SK-N-SH (cell line): ENCODE measurements at regions not wholly inside any gene's neighbourhood (a gene's known extent, or its start where the extent isn't known, plus 50 kb on each side); places are given as distances from the start of the nearest gene placed in this dataset.

ENCODE experiments used
- GABPA ChIP-seq: IDR thresholded peaks from 2 replicates; pipeline ENCODE4 v1.4.0; 2012; ENCODE audit warnings: low read depth, mild to moderate bottlenecking
- RFX5 ChIP-seq: IDR thresholded peaks from 2 replicates; pipeline ENCODE4 v1.6.1; 2012; ENCODE audit warnings: mild to moderate bottlenecking, improper control_type of control experiment, low read length
- TF ChIP-seq, protein P1 (sequence below): fragments of 200-600 bp; sonication (generic); IDR thresholded peaks from 2 replicates; pipeline ENCODE4 v1.6.1; 2017; ENCODE audit warnings: antibody characterized with exemption, mild to moderate bottlenecking, moderate library complexity
- TF ChIP-seq, protein P2 (sequence below): IDR thresholded peaks from 2 replicates; pipeline ENCODE4 v1.6.1; 2012; ENCODE audit warnings: mild to moderate bottlenecking, low read depth, low read length, moderate library complexity
- TF ChIP-seq, protein P3 (sequence below): IDR thresholded peaks from 2 replicates; pipeline ENCODE4 v1.4.0; 2012; ENCODE audit warnings: low read depth, borderline replicate concordance

DNA sequence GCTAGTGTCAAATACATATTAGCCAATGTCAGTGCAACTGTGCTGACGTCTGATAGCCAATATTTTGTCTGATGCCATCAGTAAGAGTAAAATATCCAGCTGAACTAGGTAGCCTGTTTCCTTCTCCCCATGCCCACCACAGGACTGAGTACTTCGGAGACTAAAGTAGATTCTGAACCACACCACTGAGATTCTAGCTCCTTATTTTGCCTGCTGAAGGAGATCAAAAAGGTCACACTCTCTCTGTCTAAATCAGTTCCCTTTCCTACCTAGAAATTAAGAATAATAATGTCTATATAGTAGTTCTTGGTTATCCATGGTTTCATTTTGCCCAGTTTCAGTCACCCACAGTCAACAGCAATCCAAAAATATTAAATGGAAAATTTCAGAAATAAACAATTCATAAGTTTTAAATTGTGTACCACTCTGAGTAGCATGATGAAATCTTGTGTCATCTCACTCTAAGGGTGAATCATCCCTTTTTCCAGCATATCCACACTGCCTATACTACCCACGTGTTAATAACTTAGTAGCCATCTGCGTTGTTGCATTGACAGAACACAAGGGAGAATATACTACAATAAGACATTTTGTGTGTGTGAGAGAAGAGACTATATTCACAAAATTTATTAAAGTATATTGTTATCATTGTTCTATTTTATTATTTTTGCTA lies 1043.3 kb upstream of the PIK3C3 start:
- TF ChIP-seq, protein P1, sequence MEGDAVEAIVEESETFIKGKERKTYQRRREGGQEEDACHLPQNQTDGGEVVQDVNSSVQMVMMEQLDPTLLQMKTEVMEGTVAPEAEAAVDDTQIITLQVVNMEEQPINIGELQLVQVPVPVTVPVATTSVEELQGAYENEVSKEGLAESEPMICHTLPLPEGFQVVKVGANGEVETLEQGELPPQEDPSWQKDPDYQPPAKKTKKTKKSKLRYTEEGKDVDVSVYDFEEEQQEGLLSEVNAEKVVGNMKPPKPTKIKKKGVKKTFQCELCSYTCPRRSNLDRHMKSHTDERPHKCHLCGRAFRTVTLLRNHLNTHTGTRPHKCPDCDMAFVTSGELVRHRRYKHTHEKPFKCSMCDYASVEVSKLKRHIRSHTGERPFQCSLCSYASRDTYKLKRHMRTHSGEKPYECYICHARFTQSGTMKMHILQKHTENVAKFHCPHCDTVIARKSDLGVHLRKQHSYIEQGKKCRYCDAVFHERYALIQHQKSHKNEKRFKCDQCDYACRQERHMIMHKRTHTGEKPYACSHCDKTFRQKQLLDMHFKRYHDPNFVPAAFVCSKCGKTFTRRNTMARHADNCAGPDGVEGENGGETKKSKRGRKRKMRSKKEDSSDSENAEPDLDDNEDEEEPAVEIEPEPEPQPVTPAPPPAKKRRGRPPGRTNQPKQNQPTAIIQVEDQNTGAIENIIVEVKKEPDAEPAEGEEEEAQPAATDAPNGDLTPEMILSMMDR = no peak
- TF ChIP-seq, protein P2, sequence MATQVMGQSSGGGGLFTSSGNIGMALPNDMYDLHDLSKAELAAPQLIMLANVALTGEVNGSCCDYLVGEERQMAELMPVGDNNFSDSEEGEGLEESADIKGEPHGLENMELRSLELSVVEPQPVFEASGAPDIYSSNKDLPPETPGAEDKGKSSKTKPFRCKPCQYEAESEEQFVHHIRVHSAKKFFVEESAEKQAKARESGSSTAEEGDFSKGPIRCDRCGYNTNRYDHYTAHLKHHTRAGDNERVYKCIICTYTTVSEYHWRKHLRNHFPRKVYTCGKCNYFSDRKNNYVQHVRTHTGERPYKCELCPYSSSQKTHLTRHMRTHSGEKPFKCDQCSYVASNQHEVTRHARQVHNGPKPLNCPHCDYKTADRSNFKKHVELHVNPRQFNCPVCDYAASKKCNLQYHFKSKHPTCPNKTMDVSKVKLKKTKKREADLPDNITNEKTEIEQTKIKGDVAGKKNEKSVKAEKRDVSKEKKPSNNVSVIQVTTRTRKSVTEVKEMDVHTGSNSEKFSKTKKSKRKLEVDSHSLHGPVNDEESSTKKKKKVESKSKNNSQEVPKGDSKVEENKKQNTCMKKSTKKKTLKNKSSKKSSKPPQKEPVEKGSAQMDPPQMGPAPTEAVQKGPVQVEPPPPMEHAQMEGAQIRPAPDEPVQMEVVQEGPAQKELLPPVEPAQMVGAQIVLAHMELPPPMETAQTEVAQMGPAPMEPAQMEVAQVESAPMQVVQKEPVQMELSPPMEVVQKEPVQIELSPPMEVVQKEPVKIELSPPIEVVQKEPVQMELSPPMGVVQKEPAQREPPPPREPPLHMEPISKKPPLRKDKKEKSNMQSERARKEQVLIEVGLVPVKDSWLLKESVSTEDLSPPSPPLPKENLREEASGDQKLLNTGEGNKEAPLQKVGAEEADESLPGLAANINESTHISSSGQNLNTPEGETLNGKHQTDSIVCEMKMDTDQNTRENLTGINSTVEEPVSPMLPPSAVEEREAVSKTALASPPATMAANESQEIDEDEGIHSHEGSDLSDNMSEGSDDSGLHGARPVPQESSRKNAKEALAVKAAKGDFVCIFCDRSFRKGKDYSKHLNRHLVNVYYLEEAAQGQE = no peak
- TF ChIP-seq, protein P3, sequence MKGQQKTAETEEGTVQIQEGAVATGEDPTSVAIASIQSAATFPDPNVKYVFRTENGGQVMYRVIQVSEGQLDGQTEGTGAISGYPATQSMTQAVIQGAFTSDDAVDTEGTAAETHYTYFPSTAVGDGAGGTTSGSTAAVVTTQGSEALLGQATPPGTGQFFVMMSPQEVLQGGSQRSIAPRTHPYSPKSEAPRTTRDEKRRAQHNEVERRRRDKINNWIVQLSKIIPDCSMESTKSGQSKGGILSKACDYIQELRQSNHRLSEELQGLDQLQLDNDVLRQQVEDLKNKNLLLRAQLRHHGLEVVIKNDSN = no peak
- TF ChIP-seq RFX5 = no peak
- TF ChIP-seq GABPA = no peak
